Stimulated activated CD4-positive, alpha-beta T cell treated with anti-CD3 and anti-CD28 coated beads, Interleukin-12 subunit alpha, Interleukin-12 subunit beta, amount 100 ng/mL, for 48 hours (primary cell): ENCODE measurements at regions not wholly inside any gene's neighbourhood (a gene's known extent, or its start where the extent isn't known, plus 50 kb on each side); places are given as distances from the start of the nearest gene placed in this dataset.
"Not testable (repeated sequence)": the region's sequence is repeated elsewhere in the genome, so short reads cannot be mapped to it uniquely, and the experiment has no call there.

Experiments
- DNase-seq, 3 donors: peaks; one replicate each; pipeline ENCODE4 v3.0.0-alpha.2; 2020; ENCODE audit warnings: low read depth in 2 of 3, low spot score in 1 of 3

- peak; percentile 94 to 98 (median 95) for DNase-seq
These were observed 5393.1 kb upstream of the TPTE start for GRCh38 chr21:5128261-5128660.

- not testable (repeated sequence) for DNase-seq
These were observed 5387.6 kb upstream of the TPTE start for GRCh38 chr21:5133824-5134223.

- not testable (repeated sequence) for DNase-seq
These were observed 5385.0 kb upstream of the TPTE start for GRCh38 chr21:5136406-5136805.

GRCh38 chr21:5137006-5137405, 5384.4 kb upstream of the TPTE start:
- DNase-seq: not testable (repeated sequence)

- not testable (repeated sequence) for DNase-seq
These were observed 5382.7 kb upstream of the TPTE start for GRCh38 chr21:5138687-5139086.

- DNase-seq: not testable (repeated sequence)
These were observed 5381.9 kb upstream of the TPTE start for GRCh38 chr21:5139528-5139927.

- not testable (repeated sequence) for DNase-seq
These were observed 5378.4 kb upstream of the TPTE start for GRCh38 chr21:5143011-5143410.

- DNase-seq: not testable (repeated sequence)
These were observed 5376.7 kb upstream of the TPTE start for GRCh38 chr21:5144731-5145130.

- DNase-seq: not testable (repeated sequence)
These were observed 5373.7 kb upstream of the TPTE start for GRCh38 chr21:5147685-5148084.

- not testable (repeated sequence) for DNase-seq
These were observed 5372.2 kb upstream of the TPTE start for GRCh38 chr21:5149222-5149621.

- not testable (repeated sequence) for DNase-seq
These were observed 5367.3 kb upstream of the TPTE start for GRCh38 chr21:5153842-5154640.

- DNase-seq: peak; percentile 76 to 84 (median 81)
These were observed 5366.8 kb upstream of the TPTE start for GRCh38 chr21:5154641-5154982.

GRCh38 chr21:5162693-5163574, 5358.4 kb upstream of the TPTE start:
- not testable (repeated sequence) for DNase-seq

- DNase-seq: not testable (repeated sequence)
These were observed 5355.6 kb upstream of the TPTE start for GRCh38 chr21:5165829-5166228.
